Thoracic aorta (tissue), 2 donors: ENCODE measurements at regions not wholly inside any gene's neighbourhood (a gene's known extent, or its start where the extent isn't known, plus 50 kb on each side); places are given as distances from the start of the nearest gene placed in this dataset.

Experiments
- ATAC-seq: fragments of 150-250 bp; one replicate; pipeline ENCODE4 v1.8.0; 2017; ENCODE audit warnings: low read depth; ENCODE audit not compliant: insufficient number of reproducible peaks, low FRiP score
- DNase-seq: peaks from one replicate; pipeline ENCODE4 v3.0.0-alpha.2; 2020; ENCODE audit warnings: low spot score
- H3K27ac ChIP-seq, 2 donors: fragments of 200-600 bp; sonication (generic); 1 replicate in 1 of 2; 2 replicates in 1 of 2; pipeline ENCODE4 v1.5.1; 2016; ENCODE audit warnings: mild to moderate bottlenecking in 2 of 2, moderate library complexity in 2 of 2
- H3K27me3 ChIP-seq: fragments of 200-600 bp; sonication (generic); replicated peaks from 2 replicates; pipeline ENCODE4 v1.6.0; 2016; ENCODE audit warnings: mild to moderate bottlenecking; ENCODE audit not compliant: insufficient read depth
- H3K36me3 ChIP-seq: fragments of 200-600 bp; sonication (generic); one replicate; pipeline ENCODE4 v1.5.1; 2016
- H3K4me1 ChIP-seq, 2 donors: fragments of 200-600 bp; sonication (generic); 1 replicate in 1 of 2; 2 replicates in 1 of 2; pipeline versions ENCODE4 v1.5.1 to v1.6.0; 2016; ENCODE audit warnings: low read depth in 2 of 2, mild to moderate bottlenecking in 1 of 2; ENCODE audit not compliant: control insufficient read depth in 1 of 2
- H3K4me3 ChIP-seq: fragments of 200-600 bp; sonication (generic); 2 replicates; pipeline ENCODE4 v1.5.1; 2016; ENCODE audit warnings: mild to moderate bottlenecking
- H3K9me3 ChIP-seq: fragments of 200-600 bp; sonication (generic); 2 replicates; pipeline ENCODE4 v1.5.1; 2016
- CTCF ChIP-seq: fragments of 200-600 bp; sonication (generic); IDR thresholded peaks from one replicate; pipeline ENCODE4 v1.5.1; 2019; ENCODE audit warnings: antibody characterized with exemption

- DNase-seq (no peak), ATAC-seq (no peak)
- no peaks in the 10 kb centered on the region for H3K36me3 ChIP-seq
- peaks cover 43 to 70% of the 10 kb centered on the region in 2 donors for H3K4me1 ChIP-seq
- H3K27me3 ChIP-seq = no peaks in the 10 kb centered on the region
- TF ChIP-seq CTCF = no peak
- H3K27ac ChIP-seq = no peak overlapping the region
- H3K4me3 ChIP-seq = no peak overlapping the region
- no peaks in the 10 kb centered on the region for H3K9me3 ChIP-seq
These were observed 144.0 kb downstream of the SMAD6 start for GRCh38 chr15:66846031-66846430.

- peaks cover 42 to 70% of the 10 kb centered on the region in 2 donors for H3K4me1 ChIP-seq
- no peaks in the 10 kb centered on the region for H3K9me3 ChIP-seq
- TF ChIP-seq CTCF = no peak
- H3K4me3 ChIP-seq = no peak overlapping the region
- H3K36me3 ChIP-seq = no peaks in the 10 kb centered on the region
- ATAC-seq (no peak), DNase-seq (no peak)
- H3K27ac ChIP-seq = no peak overlapping the region
- no peaks in the 10 kb centered on the region for H3K27me3 ChIP-seq
These were observed 144.8 kb downstream of the SMAD6 start for GRCh38 chr15:66846811-66847210.

GRCh38 chr15:66847565-66847991 is 145.5 kb downstream of the SMAD6 start:
- TF ChIP-seq CTCF = no peak
- DNase-seq = no peak
- Histone ChIP-seq H3K4me3 (no peak overlapping the region), H3K27ac (no peak overlapping the region), H3K27me3 (no peaks in the 10 kb centered on the region), H3K4me1 (peaks cover 41 to 71% of the 10 kb centered on the region in 2 donors), H3K9me3 (no peaks in the 10 kb centered on the region), H3K36me3 (no peaks in the 10 kb centered on the region)
- no peak for ATAC-seq

GRCh38 chr15:66848116-66848515 is 146.1 kb downstream of the SMAD6 start:
- TF ChIP-seq CTCF = no peak
- Histone ChIP-seq H3K36me3 (no peaks in the 10 kb centered on the region), H3K4me1 (peaks cover 39 to 69% of the 10 kb centered on the region in 2 donors), H3K9me3 (no peaks in the 10 kb centered on the region), H3K27ac (peak overlapping the region in 1 of 2 donors; percentile 91), H3K27me3 (no peaks in the 10 kb centered on the region), H3K4me3 (no peak overlapping the region)
- DNase-seq = no peak
- no peak for ATAC-seq

- ATAC-seq (no peak), DNase-seq (no peak)
- no peak overlapping the region for H3K4me3 ChIP-seq
- no peaks in the 10 kb centered on the region for H3K27me3 ChIP-seq
- TF ChIP-seq CTCF = no peak
- no peaks in the 10 kb centered on the region for H3K9me3 ChIP-seq
- no peaks in the 10 kb centered on the region for H3K36me3 ChIP-seq
- H3K4me1 ChIP-seq = peaks cover 32 to 62% of the 10 kb centered on the region in 2 donors
- peak overlapping the region; percentile 86 to 91 for H3K27ac ChIP-seq
These were observed 146.8 kb downstream of the SMAD6 start for GRCh38 chr15:66848686-66849392.
